Ovary (tissue), 7 donors: ENCODE measurements at regions not wholly inside any gene's neighbourhood (a gene's known extent, or its start where the extent isn't known, plus 50 kb on each side); places are given as distances from the start of the nearest gene placed in this dataset.

Experiments
- DNase-seq, 5 donors: peaks; one replicate each; pipeline ENCODE4 v3.0.0-alpha.2; 2019 to 2020
- H3K27ac ChIP-seq, 2 donors: fragments of 200-600 bp; one replicate each; pipeline versions ENCODE4 v1.5.1 to v1.8.0; 2019 to 2022
- H3K27me3 ChIP-seq: fragments of 200-600 bp; one replicate; pipeline ENCODE4 v1.8.0; 2022
- H3K36me3 ChIP-seq: fragments of 200-600 bp; sonication (generic); one replicate; pipeline ENCODE4 v1.5.1; 2019
- H3K4me1 ChIP-seq: one replicate; pipeline ENCODE4 v1.8.1; 2013; ENCODE audit warnings: mild to moderate bottlenecking, moderate library complexity; ENCODE audit not compliant: insufficient read depth
- H3K4me3 ChIP-seq: fragments of 200-600 bp; sonication (generic); one replicate; pipeline ENCODE4 v1.5.1; 2017
- H3K9me3 ChIP-seq, 2 donors: fragments of 200-600 bp in 1 of 2; sonication (generic) in 1 of 2; one replicate each; pipeline versions ENCODE4 v1.5.1 to v1.8.1; 2013 to 2019; ENCODE audit warnings: mild to moderate bottlenecking in 1 of 2, moderate library complexity in 1 of 2
- EP300 ChIP-seq: sonication (generic); formaldehyde crosslinking; IDR thresholded peaks from one replicate; pipeline ENCODE4 v1.6.1; 2017; ENCODE audit warnings: antibody characterized with exemption
- POLR2A ChIP-seq: fragments of 450-650 bp; IDR thresholded peaks from one replicate; pipeline ENCODE4 v1.6.1; 2017; ENCODE audit warnings: antibody characterized with exemption, mild to moderate bottlenecking, moderate library complexity
- WGBS, 3 donors: extraction: QIAGEN DNeasy Blood & Tissue Kit in 1 of 3; methylation state at CpG; one replicate each; pipeline versions ENCODE4 v1.1.5 to v1.1.7; 2013 to 2017; 5-methylcytosine and 5-hydroxymethylcytosine counted together
- intact Hi-C, 4 donors: fragments of 100-400 bp; cut with DNase I; formaldehyde crosslinking; loops; one replicate each; pipeline versions ENCODE4 v1.11.0 to v1.15.1; 2022 to 2023
- TF ChIP-seq, protein P1 (sequence below), 3 donors: fragments of 450-650 bp in 2 of 3; fragments of 200-600 bp in 1 of 3; IDR thresholded peaks; one replicate each; pipeline versions ENCODE4 v1.5.1 to v1.8.0; 2016 to 2022; ENCODE audit warnings: antibody characterized with exemption in 3 of 3, mild to moderate bottlenecking in 1 of 3
- donor health status: DM: no; HTN: no; CAD: no; lungs with moderate emphysema.
- donor health status: DM: no; HTN: no; CAD: no.
- donor health status: Bipolar disorder and iron deficiency.
- donor health status: DM: no; HTN: no; CAD: no.
- donor health status: DM: yes; HTN: yes; CAD: no.

DNA sequence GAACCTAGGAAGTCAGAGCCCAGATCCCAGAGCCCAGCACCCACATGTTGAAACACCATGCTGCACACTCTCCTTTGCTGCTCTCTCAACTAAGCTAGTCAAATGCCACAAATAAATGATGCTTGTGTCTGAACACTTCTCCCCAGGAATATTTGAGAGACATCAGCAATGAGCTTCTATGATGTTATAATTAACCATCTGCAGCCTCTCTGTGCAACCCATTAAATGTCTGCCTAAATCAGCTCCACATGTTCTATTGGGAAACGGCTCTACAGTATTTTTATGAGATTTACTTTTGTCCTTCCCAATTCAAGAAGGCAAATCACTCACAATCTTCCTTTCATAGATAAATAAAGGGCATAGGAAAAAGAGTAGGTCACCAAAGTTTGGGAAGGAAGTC lies 266.8 kb upstream of the PARD3B start:
- WGBS, 3 donors, result 94% methylated on average over 1 of the region's 1 CpG
- no peaks in the 10 kb centered on the region for H3K9me3 ChIP-seq
- TF ChIP-seq, protein P1, sequence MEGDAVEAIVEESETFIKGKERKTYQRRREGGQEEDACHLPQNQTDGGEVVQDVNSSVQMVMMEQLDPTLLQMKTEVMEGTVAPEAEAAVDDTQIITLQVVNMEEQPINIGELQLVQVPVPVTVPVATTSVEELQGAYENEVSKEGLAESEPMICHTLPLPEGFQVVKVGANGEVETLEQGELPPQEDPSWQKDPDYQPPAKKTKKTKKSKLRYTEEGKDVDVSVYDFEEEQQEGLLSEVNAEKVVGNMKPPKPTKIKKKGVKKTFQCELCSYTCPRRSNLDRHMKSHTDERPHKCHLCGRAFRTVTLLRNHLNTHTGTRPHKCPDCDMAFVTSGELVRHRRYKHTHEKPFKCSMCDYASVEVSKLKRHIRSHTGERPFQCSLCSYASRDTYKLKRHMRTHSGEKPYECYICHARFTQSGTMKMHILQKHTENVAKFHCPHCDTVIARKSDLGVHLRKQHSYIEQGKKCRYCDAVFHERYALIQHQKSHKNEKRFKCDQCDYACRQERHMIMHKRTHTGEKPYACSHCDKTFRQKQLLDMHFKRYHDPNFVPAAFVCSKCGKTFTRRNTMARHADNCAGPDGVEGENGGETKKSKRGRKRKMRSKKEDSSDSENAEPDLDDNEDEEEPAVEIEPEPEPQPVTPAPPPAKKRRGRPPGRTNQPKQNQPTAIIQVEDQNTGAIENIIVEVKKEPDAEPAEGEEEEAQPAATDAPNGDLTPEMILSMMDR (IDR thresholded peaks at IDR 0.05), result no peak
- TF ChIP-seq POLR2A, result no peak
- no peak for TF ChIP-seq EP300
- no peak for DNase-seq
- H3K27ac ChIP-seq, result no peak overlapping the region
- H3K4me3 ChIP-seq, result no peak overlapping the region
- no peaks in the 10 kb centered on the region for H3K27me3 ChIP-seq
- intact Hi-C loops, result no loop called here
- H3K4me1 ChIP-seq, result peaks cover 2% of the 10 kb centered on the region
- no peaks in the 10 kb centered on the region for H3K36me3 ChIP-seq

DNA sequence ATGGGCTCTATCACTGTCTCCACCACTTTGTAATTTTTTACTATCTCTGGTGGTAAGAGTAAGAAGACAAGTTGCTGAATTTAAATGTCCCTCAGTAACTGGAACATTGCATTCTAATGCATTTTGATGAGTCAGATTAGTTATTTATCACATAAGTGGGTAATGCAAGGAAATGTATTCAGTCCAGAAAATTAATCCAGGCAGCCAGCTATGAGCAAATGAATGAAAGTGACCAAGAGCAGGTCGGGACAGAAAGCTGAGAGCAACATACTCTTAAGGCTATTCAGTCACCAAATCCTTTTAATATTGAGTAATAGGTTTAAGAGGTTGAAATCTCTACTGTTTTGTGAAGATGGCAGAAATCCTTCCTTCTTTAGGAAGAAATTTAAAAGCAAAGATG lies 265.5 kb upstream of the PARD3B start:
- no peak overlapping the region for H3K27ac ChIP-seq
- 71 to 78% (median 74%) methylated on average over 1 of the region's 1 CpG for WGBS, 3 donors
- intact Hi-C loops, result no loop called here

DNA sequence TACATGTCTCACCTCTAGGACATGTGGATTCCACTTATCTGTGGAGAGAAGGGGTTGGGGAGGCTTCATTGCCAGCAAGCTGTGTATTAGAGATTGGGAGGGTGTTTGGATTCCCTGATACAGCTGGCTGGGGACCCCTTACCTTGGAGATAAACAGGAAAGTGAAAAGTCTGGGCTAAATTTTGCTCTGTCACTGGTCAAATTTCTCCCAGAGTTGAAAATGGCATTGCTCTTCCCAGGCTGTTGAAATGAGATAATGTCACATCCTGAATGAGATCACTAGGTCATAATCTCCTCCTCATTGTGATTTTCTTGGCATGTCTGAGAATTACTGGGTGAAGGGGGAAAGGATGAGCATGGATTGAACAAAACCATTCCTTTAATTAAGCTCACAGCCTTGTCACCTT lies 265.0 kb upstream of the PARD3B start:
- no peaks in the 10 kb centered on the region for H3K9me3 ChIP-seq
- intact Hi-C loops, result no loop called here

More for the DNA sequence above, 265.5 kb upstream of the PARD3B start:
- Histone ChIP-seq H3K4me1 (no peaks in the 10 kb centered on the region), H3K27me3 (no peaks in the 10 kb centered on the region), H3K36me3 (no peaks in the 10 kb centered on the region), H3K9me3 (no peaks in the 10 kb centered on the region), H3K4me3 (no peak overlapping the region)
- no peak for TF ChIP-seq POLR2A
- TF ChIP-seq EP300, result no peak
- TF ChIP-seq, protein P1 (IDR thresholded peaks at IDR 0.05), result no peak
- no peak for DNase-seq

DNA sequence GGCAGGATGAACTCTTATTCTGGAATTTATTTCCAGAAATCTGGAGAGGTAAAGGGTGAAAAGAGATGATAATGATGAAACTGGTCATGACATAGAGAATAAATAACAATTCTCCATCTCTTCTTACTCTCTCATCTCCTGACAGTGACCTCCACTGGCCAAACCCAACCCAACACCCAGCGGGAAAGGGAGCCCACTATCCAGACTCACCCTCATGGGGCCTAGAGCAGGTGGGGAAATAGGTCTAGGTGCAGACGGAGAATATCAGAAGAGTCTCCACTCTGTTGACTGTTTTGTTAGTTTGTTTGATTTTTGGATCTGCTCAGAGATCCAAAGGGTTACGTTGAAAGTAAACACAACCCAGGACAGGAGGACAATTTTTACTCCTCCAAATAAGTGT lies 263.2 kb upstream of the PARD3B start:
- no peak for DNase-seq
- Histone ChIP-seq H3K9me3 (no peaks in the 10 kb centered on the region), H3K27ac (no peak overlapping the region), H3K4me3 (no peak overlapping the region), H3K27me3 (no peaks in the 10 kb centered on the region), H3K36me3 (no peaks in the 10 kb centered on the region), H3K4me1 (no peaks in the 10 kb centered on the region)
- no peak for TF ChIP-seq EP300
- TF ChIP-seq, protein P1 (IDR thresholded peaks at IDR 0.05), result no peak
- TF ChIP-seq POLR2A, result no peak
- intact Hi-C loops, result no loop called here
- WGBS, 3 donors, result 86 to 95% (median 91%) methylated on average over 3 of the region's 3 CpGs

More for the DNA sequence above, 265.0 kb upstream of the PARD3B start:
- DNase-seq, result no peak
- Histone ChIP-seq H3K4me3 (no peak overlapping the region), H3K36me3 (no peaks in the 10 kb centered on the region), H3K27me3 (no peaks in the 10 kb centered on the region), H3K27ac (no peak overlapping the region), H3K4me1 (no peaks in the 10 kb centered on the region)
- TF ChIP-seq EP300 (no peak), POLR2A (no peak)
- TF ChIP-seq, protein P1 (IDR thresholded peaks at IDR 0.05), result no peak

DNA sequence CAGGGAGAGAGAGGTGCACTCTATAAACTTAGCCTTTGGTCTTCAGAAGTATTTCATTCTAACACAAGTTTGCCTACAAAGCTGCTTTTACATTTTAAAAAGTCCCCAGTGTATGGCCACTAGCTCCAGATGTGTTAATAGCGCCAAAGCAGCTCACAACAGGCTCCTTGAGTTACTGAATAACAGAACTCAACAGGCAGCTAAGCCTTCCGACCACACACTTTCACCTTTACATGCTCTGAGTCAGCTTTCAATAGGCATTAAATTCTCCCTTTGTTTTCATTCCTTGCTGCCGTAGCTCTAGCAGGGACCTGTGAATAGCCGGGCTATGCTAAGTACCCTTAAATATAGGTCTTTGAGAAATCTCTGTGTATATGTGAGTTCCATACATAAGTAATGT lies 262.8 kb upstream of the PARD3B start:
- Histone ChIP-seq H3K27ac (no peak overlapping the region), H3K9me3 (no peaks in the 10 kb centered on the region), H3K4me3 (no peak overlapping the region), H3K4me1 (no peaks in the 10 kb centered on the region), H3K27me3 (no peaks in the 10 kb centered on the region), H3K36me3 (no peaks in the 10 kb centered on the region)
- 50 to 72% (median 66%) methylated on average over 4 of the region's 4 CpGs for WGBS, 3 donors
- no peak for DNase-seq
- intact Hi-C loops, result no loop called here
- TF ChIP-seq, protein P1 (IDR thresholded peaks at IDR 0.05), result no peak
